HCT116 (cell line): ENCODE measurements at regions not wholly inside any gene's neighbourhood (a gene's known extent, or its start where the extent isn't known, plus 50 kb on each side); places are given as distances from the start of the nearest gene placed in this dataset.

ENCODE experiments used
- ATAC-seq: fragments of 200-7000 bp; cut with Tn5 transposase; 2 replicates; pipeline ENCODE4 v1.9.1; 2020; ENCODE audit warnings: mild to moderate bottlenecking, moderate library complexity
- BruUV-seq: library from RNA; stranded (reverse); fragments of 400-500 nt; replicated peaks from 2 replicates; lab custom pipeline; 2021; lab: Mats Ljungman, UMichigan
- CTCF ChIA-PET: fragments of 300-600 bp; sonication (Branson Sonifier 250); formaldehyde crosslinking; loops from one replicate; lab custom pipeline; 2021; ENCODE audit warnings: antibody characterized with exemption; lab: Charles Lee
- POLR2A ChIA-PET: fragments of 300-600, 350-600 bp; sonication (Branson Sonifier 250); formaldehyde crosslinking; loops from one replicate; lab custom pipeline; 2021; ENCODE audit warnings: antibody characterized with exemption; lab: Charles Lee
- RAD21 ChIA-PET, 2 experiments: fragments of 300-600 bp; sonication (Branson Sonifier 250); formaldehyde crosslinking; loops; one replicate each; lab custom pipeline; 2023; ENCODE audit warnings: low total read pairs in 2 of 2; ENCODE audit not compliant: uncharacterized antibody in 2 of 2, unreplicated experiment in 2 of 2, low non-redundant PET in 1 of 2; lab: Charles Lee
- DNase-seq: peaks from one replicate; pipeline ENCODE4 v3.0.0-alpha.2; 2010; ENCODE audit warnings: low read depth, low spot score
- H2AFZ ChIP-seq: fragments of 200-600 bp; shearing (Covaris generic), sonication (generic); 2 replicates; pipeline ENCODE4 v1.6.1; 2017; ENCODE audit warnings: low read depth, mixed run types, mixed read lengths, antibody characterized with exemption, low read length; ENCODE audit not compliant: poor library complexity, severe bottlenecking
- H3K27ac ChIP-seq: 2 replicates; pipeline ENCODE4 v1.5.1; 2012; ENCODE audit warnings: low read depth, low read length
- H3K27me3 ChIP-seq: fragments of 200-600 bp; sonication (generic); 2 replicates; pipeline ENCODE4 v1.6.1; 2016; ENCODE audit warnings: mixed run types, low read length, mixed read lengths; ENCODE audit not compliant: insufficient read depth
- H3K36me3 ChIP-seq, 2 experiments: fragments of 200-500 bp in 1 of 2; fragments of 200-600 bp in 1 of 2; sonication (Bioruptor generic) in 1 of 2; sonication (generic) in 1 of 2; 2 replicates each; pipeline versions ENCODE4 v1.5.1 to v1.6.1; 2014 to 2016; ENCODE audit warnings: low read length in 2 of 2, inconsistent platforms in 1 of 2, mixed read lengths in 1 of 2, mixed run types in 1 of 2; ENCODE audit not compliant: insufficient read depth in 2 of 2, control insufficient read depth in 1 of 2
- H3K4me1 ChIP-seq, 2 experiments: fragments of 200-600 bp in 1 of 2; sonication (generic) in 1 of 2; 2 replicates each; pipeline versions ENCODE4 v1.5.1 to v1.6.1; 2012 to 2017; ENCODE audit warnings: low read length in 2 of 2, inconsistent platforms in 1 of 2, mild to moderate bottlenecking in 1 of 2, mixed read lengths in 1 of 2, mixed run types in 1 of 2, moderate library complexity in 1 of 2; ENCODE audit not compliant: insufficient read depth in 2 of 2, control insufficient read depth in 1 of 2
- H3K4me2 ChIP-seq: fragments of 200-600 bp; sonication (generic); 2 replicates; pipeline ENCODE4 v1.6.1; 2017; ENCODE audit warnings: mixed run types, low read length, mixed read lengths
- H3K4me3 ChIP-seq, 2 experiments: fragments of 200-600 bp in 1 of 2; sonication (generic) in 1 of 2; replicated peaks in 1 of 2; 2 replicates each; pipeline ENCODE4 v1.5.1; 2011 to 2016; ENCODE audit warnings: low read length in 2 of 2, control low read depth in 1 of 2, low read depth in 1 of 2, mild to moderate bottlenecking in 1 of 2, mixed read lengths in 1 of 2, mixed run types in 1 of 2
- H3K79me2 ChIP-seq: fragments of 200-600 bp; sonication (generic); 2 replicates; pipeline ENCODE4 v1.6.1; 2017; ENCODE audit warnings: mild to moderate bottlenecking, mixed run types, low read length, moderate library complexity, mixed read lengths; ENCODE audit not compliant: insufficient read depth
- H3K9ac ChIP-seq: fragments of 200-600 bp; sonication (generic); 2 replicates; pipeline ENCODE4 v1.6.1; 2016; ENCODE audit warnings: low read length, mixed read lengths
- H3K9me2 ChIP-seq: fragments of 200-600 bp; sonication (generic), shearing (Covaris generic); 2 replicates; pipeline ENCODE4 v1.6.1; 2017; ENCODE audit warnings: mixed run types, mild to moderate bottlenecking, moderate library complexity; ENCODE audit not compliant: insufficient read depth
- H3K9me3 ChIP-seq, 2 experiments: fragments of 200-500 bp in 1 of 2; fragments of 200-600 bp in 1 of 2; sonication (Bioruptor generic) in 1 of 2; sonication (generic) in 1 of 2; 2 replicates each; pipeline ENCODE4 v1.6.1; 2014 to 2017; ENCODE audit warnings: low read length in 2 of 2, mixed read lengths in 2 of 2, inconsistent platforms in 1 of 2, low read depth in 1 of 2, mild to moderate bottlenecking in 1 of 2, mixed run types in 1 of 2, moderate library complexity in 1 of 2; ENCODE audit not compliant: control insufficient read depth in 1 of 2, insufficient read depth in 1 of 2
- H4K20me1 ChIP-seq: fragments of 200-600 bp; sonication (generic), shearing (Covaris generic); 2 replicates; pipeline ENCODE4 v1.6.1; 2017; ENCODE audit warnings: mixed run types, mild to moderate bottlenecking, moderate library complexity; ENCODE audit not compliant: insufficient read depth
- CTCF ChIP-seq, 3 experiments: fragments of 200-600 bp in 1 of 3; sonication (generic) in 1 of 3; IDR thresholded peaks in 2 of 3; conservative IDR thresholded peaks in 1 of 3; 2 replicates each; pipeline ENCODE4 v1.5.1; 2012 to 2017; ENCODE audit warnings: low read depth in 2 of 3, low read length in 2 of 3, antibody characterized with exemption in 1 of 3, borderline replicate concordance in 1 of 3, control low read depth in 1 of 3, mild to moderate bottlenecking in 1 of 3, mixed read lengths in 1 of 3, mixed run types in 1 of 3, moderate library complexity in 1 of 3; ENCODE audit not compliant: insufficient read depth in 1 of 3
- ELF1 ChIP-seq: IDR thresholded peaks from 2 replicates; pipeline ENCODE4 v1.6.1; 2012; ENCODE audit warnings: low read depth, borderline replicate concordance
- FOSL1 ChIP-seq: IDR thresholded peaks from 2 replicates; pipeline ENCODE4 v1.6.1; 2012; ENCODE audit warnings: low read depth
- SP1 ChIP-seq: IDR thresholded peaks from 2 replicates; pipeline ENCODE4 v1.6.1; 2012; ENCODE audit warnings: low read depth
- TCF7L2 ChIP-seq: IDR thresholded peaks from 2 replicates; pipeline ENCODE4 v1.7.0; 2011; ENCODE audit warnings: borderline replicate concordance, inconsistent platforms; ENCODE audit not compliant: insufficient read depth, insufficient read length; ENCODE audit errors: extremely low read depth
- ZBTB33 ChIP-seq: IDR thresholded peaks from 2 replicates; pipeline ENCODE4 v1.6.1; 2011; ENCODE audit warnings: mild to moderate bottlenecking, low read length, moderate library complexity; ENCODE audit not compliant: insufficient replicate concordance; ENCODE audit errors: extremely low read depth
- intact Hi-C: fragments of 100-400 bp; cut with micrococcal nuclease; formaldehyde crosslinking; loops from 2 replicates; pipeline ENCODE4 v1.10.0; 2022
- TF ChIP-seq, protein P1 (sequence below): IDR thresholded peaks from 2 replicates; pipeline ENCODE4 v1.6.1; 2012

- no peak overlapping the region for H3K4me3 ChIP-seq
- no peaks in the 10 kb centered on the region for H3K9me3 ChIP-seq
- H3K79me2 ChIP-seq = no peaks in the 10 kb centered on the region
- no peaks in the 10 kb centered on the region for H3K36me3 ChIP-seq
- H3K27me3 ChIP-seq = no peaks in the 10 kb centered on the region
- H3K9ac ChIP-seq = no peak overlapping the region
- H4K20me1 ChIP-seq = no peaks in the 10 kb centered on the region
- TF ChIP-seq CTCF (IDR thresholded peaks at IDR 0.05 in 2 of 3, conservative IDR thresholded peaks at IDR 0.05 in 1 of 3; ENCODE audit: borderline replicate concordance in 1 of 3, insufficient read depth in 1 of 3, low read depth in 2 of 3, low read length in 2 of 3) (no peak), FOSL1 (no peak), SP1 (no peak), TCF7L2 (no peak), ELF1 (no peak), ZBTB33 (no peak)
- TF ChIP-seq, protein P1, sequence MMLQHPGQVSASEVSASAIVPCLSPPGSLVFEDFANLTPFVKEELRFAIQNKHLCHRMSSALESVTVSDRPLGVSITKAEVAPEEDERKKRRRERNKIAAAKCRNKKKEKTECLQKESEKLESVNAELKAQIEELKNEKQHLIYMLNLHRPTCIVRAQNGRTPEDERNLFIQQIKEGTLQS = no peak
- DNase-seq (no peak), ATAC-seq (peak; percentile 26; the same call in 1 of the 2 replicates)
- no peak overlapping the region for H3K27ac ChIP-seq
- peak overlapping the region; percentile 50 for H3K4me2 ChIP-seq
- CTCF ChIA-PET = no interaction called here
- no peaks in the 10 kb centered on the region for H3K9me2 ChIP-seq
- H2AFZ ChIP-seq = no peak overlapping the region
- POLR2A ChIA-PET = no interaction called here
- no TSS peak for BruUV-seq
- H3K4me1 ChIP-seq = peaks cover 2 to 10% of the 10 kb centered on the region in 2 experiments; a peak in 3 of 4 replicates
- intact Hi-C loops = no loop called here
- RAD21 ChIA-PET = no interaction called here
These were observed 72.1 kb upstream of the HSPA9 start for GRCh38 chr5:138647261-138647788.
